DMS53 (cell line): ENCODE measurements at regions not wholly inside any gene's neighbourhood (a gene's known extent, or its start where the extent isn't known, plus 50 kb on each side); places are given as distances from the start of the nearest gene placed in this dataset.
"Not testable (repeated sequence)": the region's sequence is repeated elsewhere in the genome, so short reads cannot be mapped to it uniquely, and the experiment has no call there.

Experiments used
- DNase-seq: peaks from one replicate; lab custom pipeline; 2025; lab: John Stamatoyannopoulos, UW

DNA sequence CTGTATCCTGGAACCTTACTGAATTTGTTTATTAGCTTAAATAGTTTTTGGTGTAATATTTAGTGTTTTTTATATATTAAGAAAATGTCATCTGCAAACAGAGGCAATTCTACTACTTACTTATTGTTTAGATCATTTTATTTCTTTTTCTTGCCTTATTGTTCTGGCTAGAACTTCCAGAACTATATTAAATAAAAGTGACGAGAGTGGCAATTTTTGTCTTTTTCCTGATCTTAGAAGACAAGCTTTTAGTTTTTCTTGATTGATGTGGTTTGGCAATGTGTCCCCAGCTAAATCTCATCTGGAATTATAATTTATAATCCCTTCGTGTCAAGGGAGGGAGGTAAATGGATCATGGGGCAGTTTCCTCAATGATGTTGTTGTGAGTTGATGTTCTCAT is 857.8 kb downstream of the SLC6A15 start:
- DNase-seq, result no peak

GRCh38 chr12:84047881-84048280 is 864.7 kb downstream of the SLC6A15 start:
- no peak for DNase-seq

DNA sequence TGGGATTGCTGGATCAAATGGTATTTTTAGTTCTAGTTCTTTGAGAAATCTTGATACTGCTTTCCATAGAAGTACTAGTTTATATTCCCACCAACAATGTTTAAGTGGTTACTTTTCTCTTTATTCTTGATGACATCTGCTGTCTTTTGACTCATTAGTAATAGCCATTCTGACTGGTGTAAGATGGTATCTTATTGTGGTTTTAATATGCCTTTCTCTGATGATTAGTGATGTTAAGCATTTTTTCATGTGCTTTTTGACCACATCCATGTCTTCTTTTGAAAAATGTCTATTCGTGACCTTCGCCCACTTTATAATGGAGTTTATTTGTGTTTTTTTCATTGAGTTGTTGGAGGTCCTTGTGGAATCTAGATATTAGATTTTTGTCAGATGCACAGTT is 865.7 kb downstream of the SLC6A15 start:
- DNase-seq, result no peak

- DNase-seq, result no peak
Observed at GRCh38 chr12:84043355-84043754, 869.2 kb downstream of the SLC6A15 start.

DNA sequence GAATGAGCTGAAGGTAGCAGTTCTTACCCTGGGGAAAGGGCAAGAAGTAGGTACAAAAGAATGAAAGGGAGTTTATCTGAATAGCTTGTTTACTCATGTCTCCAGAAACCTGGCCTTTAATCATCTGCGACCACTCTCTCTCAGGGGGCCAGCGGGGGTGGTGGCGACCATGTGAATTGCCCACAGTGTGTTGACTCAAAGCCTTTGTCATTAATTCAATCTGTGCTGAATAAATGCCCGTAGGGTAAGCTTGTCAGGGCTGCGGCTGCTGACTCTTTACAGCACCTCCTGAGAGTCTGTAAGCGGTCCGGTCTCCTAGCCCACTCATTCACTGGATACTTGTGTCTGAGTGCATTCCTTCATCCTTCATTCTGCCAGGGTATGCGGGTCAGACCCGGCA is 874.4 kb downstream of the SLC6A15 start:
- no peak for DNase-seq

DNA sequence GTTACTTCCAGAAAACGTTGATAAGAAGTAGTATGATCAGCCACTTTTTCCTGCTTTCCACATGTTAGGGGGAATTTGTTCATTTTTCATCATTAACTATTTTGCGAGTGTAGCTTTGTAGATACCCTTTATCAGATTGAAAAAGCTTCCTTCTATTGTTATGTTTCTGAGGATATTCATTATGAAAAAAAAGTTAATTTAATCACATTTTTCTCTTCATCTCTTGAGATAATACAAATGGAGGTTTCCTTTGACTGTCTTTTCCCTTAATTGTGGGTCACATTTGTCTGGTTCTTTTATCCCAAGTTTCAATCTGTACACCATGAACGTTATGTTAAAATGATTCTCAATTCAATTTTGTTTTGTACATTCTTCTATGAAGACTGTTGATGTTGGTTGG is 875.7 kb downstream of the SLC6A15 start:
- no peak for DNase-seq

GRCh38 chr12:84035766-84036165 is 876.8 kb downstream of the SLC6A15 start:
- no peak for DNase-seq

- no peak for DNase-seq
Observed at GRCh38 chr12:84034871-84035270, 877.7 kb downstream of the SLC6A15 start.

GRCh38 chr12:84033162-84033561 is 879.4 kb downstream of the SLC6A15 start:
- no peak for DNase-seq

GRCh38 chr12:84018556-84019179 is 893.9 kb downstream of the SLC6A15 start:
- DNase-seq, result not testable (repeated sequence)

- DNase-seq, result no peak
Observed at GRCh38 chr12:84016956-84017355, 895.6 kb downstream of the SLC6A15 start.

DNA sequence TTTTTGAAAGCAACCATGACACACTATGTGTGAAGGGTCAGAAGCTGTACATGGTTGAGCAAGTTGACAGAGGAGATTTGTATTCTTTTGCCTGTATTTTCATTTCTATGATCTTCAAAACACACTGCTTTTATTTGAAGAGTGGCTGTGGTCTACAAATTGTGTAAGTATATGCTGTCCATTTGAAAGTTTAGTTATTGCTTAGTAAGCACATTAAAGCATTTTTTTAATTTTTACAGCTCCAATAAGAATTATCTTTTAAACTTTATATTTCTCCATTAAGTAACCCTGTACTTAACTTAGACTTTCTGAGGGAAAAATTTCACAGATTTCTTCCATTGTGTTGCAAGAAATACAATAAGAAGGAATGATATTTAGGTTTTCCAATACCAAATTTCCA is 915.2 kb downstream of the SLC6A15 start:
- DNase-seq, result no peak

GRCh38 chr12:83996671-83997070 is 915.9 kb downstream of the SLC6A15 start:
- DNase-seq, result no peak

- no peak for DNase-seq
Observed at GRCh38 chr12:83985084-83985483, 927.5 kb downstream of the SLC6A15 start.

GRCh38 chr12:83980398-83980797 is 932.2 kb downstream of the SLC6A15 start:
- peak; percentile 33 for DNase-seq

- no peak for DNase-seq
Observed at GRCh38 chr12:83979785-83980184, 932.8 kb downstream of the SLC6A15 start.

- no peak for DNase-seq
Observed at GRCh38 chr12:83971781-83972180, 940.8 kb downstream of the SLC6A15 start.

- no peak for DNase-seq
Observed at GRCh38 chr12:83960767-83961166, 951.8 kb downstream of the SLC6A15 start.

- peak; percentile 46 for DNase-seq
Observed at GRCh38 chr12:83958997-83959396, 953.6 kb downstream of the SLC6A15 start.

- peak; percentile 21 for DNase-seq
Observed at GRCh38 chr12:83954956-83955601, 957.5 kb downstream of the SLC6A15 start.

DNA sequence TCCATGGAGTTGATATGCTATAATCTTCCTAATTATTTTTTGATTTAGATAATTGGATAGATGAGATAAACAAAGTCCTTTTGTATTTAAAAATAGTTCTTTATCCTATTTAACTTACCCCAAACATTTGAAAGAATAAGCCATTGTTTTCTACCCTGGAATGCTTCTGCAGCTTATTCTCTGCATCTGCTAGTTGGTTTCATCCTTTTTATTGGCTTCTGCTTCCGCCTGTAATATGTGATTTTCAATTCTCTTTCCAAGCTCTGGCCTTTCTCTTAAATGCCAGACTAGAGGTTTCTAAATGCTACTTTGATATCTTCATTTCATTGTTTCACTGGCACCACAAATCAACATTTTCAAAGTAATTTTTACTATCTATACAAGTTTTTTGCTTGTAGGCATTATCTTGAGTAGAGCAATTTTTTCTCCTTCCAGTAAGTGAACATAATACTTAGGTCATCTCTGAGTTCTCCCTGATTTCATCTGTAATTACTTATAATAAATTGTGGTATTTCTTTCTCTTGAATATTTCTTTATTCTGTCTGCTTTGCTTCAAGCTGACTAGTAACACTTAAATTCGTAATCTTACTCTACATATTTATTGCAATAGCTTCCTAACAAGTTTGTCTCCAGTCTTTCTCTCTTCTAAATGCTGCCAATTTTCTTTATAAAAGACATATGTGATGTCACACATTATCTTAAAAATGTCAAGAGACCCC is 958.4 kb downstream of the SLC6A15 start:
- DNase-seq, result no peak

DNA sequence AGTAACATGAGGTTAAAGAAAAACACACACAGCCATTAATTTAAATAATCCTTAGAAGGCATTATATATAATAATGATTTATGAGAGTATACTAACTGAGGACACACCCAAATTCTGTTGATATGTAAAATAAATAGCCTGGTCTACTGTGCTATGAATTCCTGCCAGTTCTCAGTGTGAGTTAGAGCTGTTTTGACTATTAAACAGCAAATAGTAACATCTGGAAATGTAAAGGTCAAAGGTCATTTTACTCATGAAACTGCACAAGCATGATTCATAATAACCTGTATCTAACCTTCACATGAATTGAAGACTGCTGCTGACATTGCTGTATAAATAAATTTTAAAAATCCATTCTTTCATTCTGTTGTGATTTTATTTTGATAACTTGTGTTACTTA is 966.7 kb downstream of the SLC6A15 start:
- DNase-seq, result peak; percentile 79

GRCh38 chr12:83939718-83940117 is 972.9 kb downstream of the SLC6A15 start:
- no peak for DNase-seq
